BJ (cell line): ENCODE measurements at regions not wholly inside any gene's neighbourhood (a gene's known extent, or its start where the extent isn't known, plus 50 kb on each side); places are given as distances from the start of the nearest gene placed in this dataset.

Source experiments
- CTCF ChIA-PET: fragments of 350-600 bp; formaldehyde crosslinking; extraction: SDS; loops from one replicate; lab custom pipeline; 2021; ENCODE audit warnings: antibody characterized with exemption, inconsistent platforms; lab: Yijun Ruan, JAX
- POLR2A ChIA-PET: fragments of 300-600 bp; sonication (Branson Sonifier 250); formaldehyde crosslinking; extraction: SDS; loops from one replicate; lab custom pipeline; 2021; ENCODE audit warnings: antibody characterized with exemption; lab: Charles Lee
- DNase-seq: peaks from one replicate; pipeline ENCODE4 v3.0.0-alpha.2; 2011; ENCODE audit warnings: low read depth
- H3K27me3 ChIP-seq: 2 replicates; pipeline ENCODE4 v1.6.0; 2011; ENCODE audit warnings: low read length; ENCODE audit not compliant: control insufficient read depth, insufficient read depth
- H3K36me3 ChIP-seq: 2 replicates; pipeline ENCODE4 v1.5.1; 2011; ENCODE audit warnings: low read length; ENCODE audit not compliant: control insufficient read depth, insufficient read depth
- H3K4me3 ChIP-seq: 2 replicates; pipeline ENCODE4 v1.5.1; 2011; ENCODE audit warnings: low read depth, mild to moderate bottlenecking, control low read depth, low read length
- TF ChIP-seq, protein P1 (sequence below): IDR thresholded peaks from 2 replicates; pipeline ENCODE4 v1.5.1; 2011; ENCODE audit warnings: low read depth, mild to moderate bottlenecking, control low read depth, inconsistent platforms, low read length, moderate library complexity; ENCODE audit not compliant: insufficient read depth

DNA sequence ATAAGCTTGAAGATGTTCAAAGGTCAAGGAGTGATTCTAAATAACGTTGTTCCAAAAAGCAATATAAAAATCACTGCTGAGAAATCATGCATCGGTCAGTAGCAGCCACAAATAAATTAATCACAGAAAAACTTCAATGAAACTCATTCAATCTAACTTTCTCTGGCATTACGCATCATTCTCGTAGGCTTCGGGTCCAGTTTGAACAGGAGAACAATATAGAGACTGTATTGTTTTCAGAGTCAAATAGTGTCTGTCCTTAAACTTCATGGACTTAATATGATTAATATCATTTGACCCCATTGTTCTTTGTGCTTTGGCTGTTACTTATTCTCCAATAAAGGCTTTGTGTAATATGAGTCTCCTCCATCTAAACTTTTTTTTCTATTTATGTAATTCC lies 200.4 kb downstream of the C6orf118 start:
- Histone ChIP-seq H3K4me3 (no peak overlapping the region), H3K27me3 (no peaks in the 10 kb centered on the region), H3K36me3 (no peaks in the 10 kb centered on the region)
- no peak for DNase-seq
- ChIA-PET POLR2A (no interaction called here), CTCF (no interaction called here)
- TF ChIP-seq, protein P1, sequence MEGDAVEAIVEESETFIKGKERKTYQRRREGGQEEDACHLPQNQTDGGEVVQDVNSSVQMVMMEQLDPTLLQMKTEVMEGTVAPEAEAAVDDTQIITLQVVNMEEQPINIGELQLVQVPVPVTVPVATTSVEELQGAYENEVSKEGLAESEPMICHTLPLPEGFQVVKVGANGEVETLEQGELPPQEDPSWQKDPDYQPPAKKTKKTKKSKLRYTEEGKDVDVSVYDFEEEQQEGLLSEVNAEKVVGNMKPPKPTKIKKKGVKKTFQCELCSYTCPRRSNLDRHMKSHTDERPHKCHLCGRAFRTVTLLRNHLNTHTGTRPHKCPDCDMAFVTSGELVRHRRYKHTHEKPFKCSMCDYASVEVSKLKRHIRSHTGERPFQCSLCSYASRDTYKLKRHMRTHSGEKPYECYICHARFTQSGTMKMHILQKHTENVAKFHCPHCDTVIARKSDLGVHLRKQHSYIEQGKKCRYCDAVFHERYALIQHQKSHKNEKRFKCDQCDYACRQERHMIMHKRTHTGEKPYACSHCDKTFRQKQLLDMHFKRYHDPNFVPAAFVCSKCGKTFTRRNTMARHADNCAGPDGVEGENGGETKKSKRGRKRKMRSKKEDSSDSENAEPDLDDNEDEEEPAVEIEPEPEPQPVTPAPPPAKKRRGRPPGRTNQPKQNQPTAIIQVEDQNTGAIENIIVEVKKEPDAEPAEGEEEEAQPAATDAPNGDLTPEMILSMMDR, result no peak

DNA sequence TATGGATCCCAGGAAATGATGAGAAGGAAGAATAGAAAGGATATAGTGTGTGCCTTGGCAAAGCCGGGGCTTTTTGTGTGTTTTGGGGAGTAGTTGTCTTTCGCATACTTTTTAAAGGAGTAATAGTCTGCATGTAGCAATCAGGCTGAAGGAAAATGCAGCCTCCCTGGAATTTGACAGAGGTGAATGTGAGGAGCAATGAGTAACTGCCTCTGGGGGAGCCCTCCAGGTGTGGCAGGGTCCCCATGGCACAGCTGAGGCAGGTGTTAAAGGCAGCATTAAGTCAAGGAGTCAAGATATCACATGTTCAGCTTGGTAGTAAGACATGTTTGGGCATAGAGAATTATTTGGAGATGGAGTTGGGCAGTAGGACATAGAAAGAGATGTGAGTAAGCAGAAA lies 203.1 kb downstream of the C6orf118 start:
- CTCF ChIA-PET, result interaction anchor here (1.2 kb wide), 1 partner anchor 10 kb away, joined by 6 read pairs; no protein-coding TSS in a partner anchor

DNA sequence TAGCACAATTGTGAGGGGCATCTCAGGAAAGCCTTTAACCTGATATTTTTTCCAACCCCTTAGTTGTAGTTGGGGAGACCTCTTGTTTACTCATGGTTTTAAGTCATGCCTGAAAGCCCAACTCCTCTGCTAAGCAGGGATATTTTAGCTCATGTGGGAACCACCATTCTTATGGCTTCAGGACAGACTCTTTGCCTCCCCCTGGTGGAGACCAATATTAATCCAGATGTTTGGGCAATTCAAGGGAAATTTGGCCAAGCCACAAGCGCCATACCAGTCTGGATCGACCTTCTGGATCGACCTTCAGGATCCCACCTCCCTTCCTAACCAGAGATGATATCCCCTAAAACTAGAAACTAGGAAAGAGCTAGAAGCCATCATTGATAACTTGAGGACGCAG lies 211.2 kb downstream of the C6orf118 start:
- TF ChIP-seq, protein P1, result no peak
- ChIA-PET CTCF (no interaction called here), POLR2A (no interaction called here)
- no peak for DNase-seq
- Histone ChIP-seq H3K27me3 (no peaks in the 10 kb centered on the region), H3K4me3 (no peak overlapping the region), H3K36me3 (no peaks in the 10 kb centered on the region)

More for the DNA sequence above, 203.1 kb downstream of the C6orf118 start:
- TF ChIP-seq, protein P1, result no peak
- Histone ChIP-seq H3K36me3 (no peaks in the 10 kb centered on the region), H3K4me3 (no peak overlapping the region), H3K27me3 (no peaks in the 10 kb centered on the region)
- DNase-seq, result no peak
- POLR2A ChIA-PET, result no interaction called here

DNA sequence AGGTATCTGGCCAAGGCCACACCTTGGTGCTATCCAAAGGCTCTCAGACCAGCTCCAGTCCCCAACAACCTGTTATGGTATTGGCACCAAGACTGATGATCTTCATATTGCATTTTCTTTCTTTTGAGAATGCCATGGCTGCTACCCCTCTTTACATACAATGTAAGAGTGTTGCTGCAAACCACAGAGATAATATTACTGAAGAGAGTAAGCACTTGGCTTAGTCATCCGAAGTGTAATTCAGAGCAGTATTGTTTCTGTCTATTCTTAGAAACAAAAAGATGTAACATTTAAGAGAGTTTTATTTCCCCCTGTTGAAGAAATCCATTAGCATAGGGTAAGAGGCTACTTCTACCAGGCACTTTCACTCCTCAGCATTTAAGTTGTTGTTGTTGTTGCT lies 212.5 kb downstream of the C6orf118 start:
- DNase-seq, result no peak
- H3K27me3 ChIP-seq, result no peaks in the 10 kb centered on the region
- no peak overlapping the region for H3K4me3 ChIP-seq
- H3K36me3 ChIP-seq, result no peaks in the 10 kb centered on the region
- CTCF ChIA-PET, result interaction anchor here (1.9 kb wide), 1 partner anchor 9 kb away, joined by 6 read pairs; no protein-coding TSS in a partner anchor
- POLR2A ChIA-PET, result no interaction called here
- TF ChIP-seq, protein P1, result no peak

DNA sequence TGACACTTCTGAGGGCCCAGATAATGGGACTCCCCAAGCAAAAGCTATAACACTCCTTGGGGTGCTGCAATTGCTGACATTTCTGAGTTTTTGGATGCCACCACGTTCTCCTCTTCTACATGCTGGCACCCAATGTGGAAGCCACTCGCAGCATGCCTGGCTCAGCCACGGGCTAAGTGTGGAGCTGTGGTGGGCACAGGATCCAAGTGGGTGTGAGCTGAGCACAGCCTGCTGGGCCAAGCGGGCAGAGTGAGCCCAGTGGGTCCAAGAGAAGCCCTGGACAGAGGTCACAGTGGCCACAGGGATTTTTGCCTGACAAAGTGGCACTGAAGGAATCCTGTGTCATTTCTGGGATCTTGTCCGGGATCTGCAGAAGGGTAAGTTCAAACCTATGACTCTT lies 213.2 kb downstream of the C6orf118 start:
- DNase-seq, result no peak
- TF ChIP-seq, protein P1, result no peak
- ChIA-PET CTCF (interaction anchor here (1.0 to 1.9 kb wide), 2 partner anchors 9 to 12 kb away, joined by 3 to 6 read pairs; no protein-coding TSS in a partner anchor), POLR2A (no interaction called here)
- H3K27me3 ChIP-seq, result no peaks in the 10 kb centered on the region
- no peaks in the 10 kb centered on the region for H3K36me3 ChIP-seq
- no peak overlapping the region for H3K4me3 ChIP-seq
